Limb (tissue), 2 donors: ENCODE measurements at regions not wholly inside any gene's neighbourhood (a gene's known extent, or its start where the extent isn't known, plus 50 kb on each side); places are given as distances from the start of the nearest gene placed in this dataset.
A peak's percentile ranks its signal among the peaks of the same experiment; 100 is the strongest.

Experiments used
- DNase-seq, 2 donors: peaks; one replicate each; pipeline ENCODE4 v3.0.0-alpha.2; 2016; ENCODE audit errors: extremely low spot score in 2 of 2

DNA sequence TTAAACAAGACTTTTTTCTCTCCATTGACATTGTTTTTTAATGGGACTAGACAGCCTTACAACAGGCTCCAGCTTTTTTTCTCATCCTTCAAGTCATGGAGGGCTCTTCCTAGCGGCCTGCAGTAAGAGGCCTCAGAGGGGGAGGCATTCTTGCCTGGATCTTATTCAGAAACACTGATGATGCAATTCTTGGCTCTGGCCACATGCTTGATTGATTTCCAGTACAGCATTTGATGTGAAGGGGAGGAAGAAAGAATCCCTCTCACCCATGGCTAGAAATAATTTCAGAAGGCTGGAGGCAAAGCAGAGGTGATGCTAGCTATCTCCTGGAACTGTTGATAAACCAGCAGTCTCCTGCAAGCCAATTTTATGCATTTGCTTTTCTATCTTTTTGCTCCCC is 324.8 kb downstream of the PRELID2 start:
- peak in 1 of 2 donors; percentile 46 for DNase-seq

DNA sequence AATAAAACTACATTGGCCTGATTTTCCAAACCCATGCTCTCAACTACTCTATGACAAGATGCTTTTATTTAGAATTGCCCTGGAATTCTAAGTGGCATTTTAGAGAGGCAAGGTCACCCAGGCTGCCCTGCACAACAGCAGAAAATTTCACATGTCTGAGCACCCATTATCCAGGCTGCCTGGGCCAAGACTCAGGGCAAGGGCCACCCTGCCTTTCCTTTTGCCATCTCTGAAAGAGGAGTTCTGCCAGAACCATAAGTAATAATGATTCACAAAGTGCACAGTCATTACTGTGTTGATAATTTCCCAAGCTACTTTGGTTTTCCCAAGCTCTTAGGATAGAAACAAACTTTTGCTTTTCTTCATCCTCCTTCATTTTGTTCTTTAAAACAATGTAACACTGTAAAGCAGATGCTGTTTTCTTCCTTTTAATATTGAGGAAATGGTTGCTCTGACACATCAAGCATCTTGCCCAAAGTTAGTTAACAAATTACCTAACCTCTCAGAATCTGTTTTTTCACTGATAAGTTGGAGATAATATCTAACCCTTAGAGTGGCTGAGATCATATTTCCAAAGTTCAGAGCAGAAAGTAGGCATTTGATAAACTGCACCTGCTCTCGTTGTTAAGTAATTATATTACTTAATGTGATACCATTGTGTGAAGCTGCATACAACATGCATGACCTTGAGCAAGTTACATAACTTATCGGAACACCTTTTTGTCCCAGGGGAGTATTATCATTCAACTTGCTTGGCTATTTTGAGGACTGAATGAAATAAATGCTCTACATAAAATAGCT is 325.6 kb downstream of the PRELID2 start:
- DNase-seq = no peak

DNA sequence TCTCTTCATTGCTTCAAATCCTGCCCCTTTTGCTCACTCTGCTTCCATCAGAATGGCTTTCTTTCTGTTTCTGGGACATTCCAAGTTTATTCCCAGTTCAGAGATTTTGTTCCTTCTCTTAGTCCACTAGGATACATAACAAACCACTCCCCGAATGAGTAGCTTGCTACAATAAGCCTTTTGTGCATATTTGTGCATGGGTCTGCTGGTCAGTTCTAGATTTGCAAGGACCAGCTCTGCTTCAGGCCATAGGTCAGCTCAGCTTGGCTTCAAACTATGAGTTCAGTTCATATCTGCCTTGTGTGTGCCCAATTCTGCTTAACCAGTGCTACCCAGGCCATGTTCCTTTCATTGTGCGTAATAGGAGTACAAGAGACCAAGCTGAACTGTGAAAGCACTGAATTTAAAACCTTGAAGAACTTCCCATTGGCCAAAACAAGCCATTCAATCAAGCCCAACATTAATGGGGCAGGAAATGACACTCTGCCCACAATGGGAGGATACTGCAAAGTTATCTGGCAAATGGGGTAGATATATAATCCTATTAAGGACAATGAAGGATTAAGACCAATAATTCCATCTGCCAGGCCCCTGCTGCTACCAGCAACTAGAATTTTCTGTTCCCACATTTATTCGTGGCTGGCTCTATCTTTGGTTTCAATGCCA is 328.8 kb downstream of the PRELID2 start:
- no peak for DNase-seq

DNA sequence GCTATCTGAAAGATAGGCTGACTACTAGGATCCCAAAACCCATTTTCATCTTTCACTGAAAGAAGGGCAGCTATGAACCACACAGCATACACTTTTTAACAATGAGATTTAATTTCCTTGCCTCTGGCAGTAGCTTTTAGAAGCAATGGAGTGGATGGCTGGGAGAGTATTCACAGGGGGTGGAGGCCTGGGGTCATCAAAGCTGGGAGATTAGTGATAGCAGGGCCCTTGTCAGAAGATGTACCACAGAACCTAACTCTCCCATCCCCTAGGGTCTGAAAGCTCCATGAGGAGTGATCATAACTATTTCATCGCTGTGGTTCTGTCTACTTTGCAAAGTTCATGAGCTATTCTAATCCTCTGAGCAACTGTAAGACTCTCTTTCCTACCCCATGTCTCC is 332.2 kb downstream of the PRELID2 start:
- DNase-seq = no peak

DNA sequence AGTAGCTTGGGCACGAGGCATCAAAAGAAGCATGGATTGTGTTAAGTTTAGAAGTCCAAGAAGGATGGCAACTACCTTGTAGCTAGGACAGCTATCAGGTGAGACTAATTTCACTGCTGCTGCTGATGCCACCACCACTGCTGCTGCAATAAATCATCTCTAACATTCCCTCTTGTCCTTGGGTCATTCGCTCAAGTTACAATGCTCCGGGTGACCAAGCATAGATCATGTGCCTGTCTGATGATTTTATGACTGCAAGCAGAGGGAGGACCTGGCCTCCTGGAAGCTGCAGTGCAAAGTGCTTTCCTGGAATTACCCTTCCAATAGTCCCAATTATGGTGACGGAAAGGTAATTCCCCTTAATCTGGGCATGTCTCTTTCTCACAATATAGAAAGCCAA is 334.4 kb downstream of the PRELID2 start:
- no peak for DNase-seq

DNA sequence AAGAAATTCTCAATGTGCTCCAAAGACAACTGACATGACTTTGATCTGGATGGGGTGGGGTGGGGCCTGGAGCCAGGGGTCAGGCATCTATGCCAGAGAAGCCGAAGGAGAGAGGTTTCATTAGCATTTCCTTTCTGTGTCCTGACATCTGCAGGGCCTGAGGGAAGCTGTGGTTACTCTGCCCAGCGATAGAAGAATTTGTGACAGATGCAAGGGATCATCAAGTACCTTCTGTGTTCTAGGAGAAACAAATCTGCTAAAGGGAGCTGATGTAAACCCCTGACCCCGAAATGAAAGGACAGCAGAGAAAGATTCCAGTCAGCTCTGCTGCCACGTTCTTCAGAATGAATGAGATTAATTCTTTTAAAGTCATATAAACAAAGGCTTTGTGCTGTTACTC is 335.7 kb downstream of the PRELID2 start:
- DNase-seq = no peak

DNA sequence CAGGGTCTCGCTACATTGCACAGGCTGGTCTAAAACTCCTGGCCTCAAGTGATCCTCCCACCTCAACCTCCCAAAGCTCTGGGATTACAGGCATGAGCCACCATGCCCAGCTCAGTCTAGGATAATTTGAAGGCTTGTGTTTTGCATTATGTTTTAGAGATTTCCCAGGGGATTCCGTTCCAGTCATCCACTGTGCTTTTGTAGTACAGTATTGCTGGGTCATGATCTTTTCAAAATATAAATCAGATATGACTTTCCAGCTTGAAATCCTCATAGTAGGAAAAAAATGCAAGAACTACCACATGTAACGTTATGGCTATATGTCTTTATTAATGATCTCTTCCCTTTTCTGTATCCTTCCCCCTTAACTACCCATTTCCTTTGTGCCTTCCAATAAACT is 338.1 kb downstream of the PRELID2 start:
- no peak for DNase-seq

DNA sequence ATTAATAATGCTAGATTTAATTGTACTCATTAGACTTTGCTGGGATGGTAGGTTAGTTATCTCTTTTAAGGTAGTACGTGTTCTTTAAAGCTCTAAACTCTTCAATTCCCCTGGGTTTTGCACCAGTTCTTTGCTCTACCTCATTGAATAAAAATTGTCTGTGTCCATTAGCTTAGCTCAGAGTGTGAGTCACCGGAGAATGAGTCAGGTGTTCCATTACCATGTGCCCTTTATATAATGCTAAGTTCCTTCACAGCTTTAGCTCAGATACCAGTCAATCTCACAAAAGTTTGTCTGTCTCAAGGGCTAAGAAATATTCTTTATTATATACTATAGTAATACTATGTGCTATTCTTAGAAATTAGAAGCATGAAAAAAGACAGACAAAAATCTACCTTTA is 339.4 kb downstream of the PRELID2 start:
- no peak for DNase-seq

DNA sequence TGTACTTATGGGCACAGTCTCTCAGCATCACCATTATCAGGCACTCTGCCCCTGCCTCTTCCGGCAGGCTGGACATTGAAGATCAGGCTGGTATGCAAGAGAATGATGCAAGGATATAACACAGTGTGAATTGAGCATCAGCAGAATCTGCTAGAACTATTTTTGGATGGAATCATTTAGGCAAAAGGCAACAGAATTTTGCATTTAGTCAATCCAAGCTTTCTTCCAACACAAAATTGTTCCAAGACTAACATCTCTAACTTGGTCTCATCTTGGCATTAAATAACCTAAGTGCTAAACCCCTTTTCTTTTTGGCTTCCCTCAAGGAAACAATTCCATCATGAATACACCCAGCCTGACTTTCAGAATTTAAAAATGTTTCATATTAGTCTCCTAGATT is 339.9 kb downstream of the PRELID2 start:
- no peak for DNase-seq

DNA sequence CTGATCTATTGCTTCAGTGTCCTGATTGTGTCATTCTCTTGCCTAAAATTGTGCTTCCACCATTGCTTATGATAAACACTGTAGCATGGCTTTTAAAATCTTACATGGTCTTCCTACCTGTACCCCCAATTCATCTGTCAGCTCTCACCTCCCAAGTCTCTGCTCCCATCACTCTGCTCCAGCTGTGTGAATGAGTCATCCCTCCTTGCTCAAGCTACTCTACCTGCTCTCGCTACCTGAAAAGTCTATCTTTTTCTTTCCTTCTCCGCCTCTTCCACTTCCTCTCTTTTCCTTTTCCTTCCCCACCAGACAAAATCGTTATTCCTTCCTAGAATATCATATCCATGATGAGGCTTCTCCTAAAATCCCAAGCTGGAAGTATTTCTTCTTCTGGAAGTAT is 341.7 kb downstream of the PRELID2 start:
- DNase-seq = no peak

DNA sequence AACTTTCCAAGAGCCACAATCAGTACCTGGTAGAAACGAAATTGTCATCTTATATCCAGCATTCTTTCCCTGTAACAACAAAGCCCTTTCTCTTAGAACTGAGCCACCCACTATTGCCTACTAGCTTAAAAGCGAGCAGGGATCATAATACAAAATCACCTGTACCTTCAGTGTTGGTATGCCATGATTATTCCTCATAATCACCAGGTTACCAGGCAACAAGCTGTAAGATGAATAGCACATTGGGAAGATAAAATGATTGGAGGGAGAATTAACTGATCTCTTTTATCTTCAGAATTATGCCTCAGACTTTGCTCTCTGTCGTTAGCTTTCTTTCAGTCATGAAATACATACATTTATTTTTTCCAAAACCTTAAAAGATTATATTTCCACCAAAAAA is 345.6 kb downstream of the PRELID2 start:
- no peak for DNase-seq

DNA sequence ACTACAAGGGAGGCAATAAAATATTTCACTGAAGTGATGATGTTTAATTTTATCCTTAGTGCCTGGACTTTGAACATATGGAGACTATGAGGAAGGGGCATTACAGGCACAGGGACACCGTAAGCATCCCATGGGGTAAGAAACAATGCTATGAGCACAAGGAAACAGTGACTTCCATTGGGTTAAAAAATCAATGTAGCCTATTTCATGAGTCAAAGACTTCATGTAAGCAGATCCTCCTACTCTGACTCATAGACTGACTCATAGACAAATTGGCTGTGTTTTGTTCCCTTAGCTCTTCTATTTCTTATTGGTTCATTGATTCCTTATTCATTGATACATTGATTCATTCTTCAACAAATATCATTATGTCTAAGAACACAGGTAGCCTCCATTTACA is 351.0 kb downstream of the PRELID2 start:
- DNase-seq = no peak

DNA sequence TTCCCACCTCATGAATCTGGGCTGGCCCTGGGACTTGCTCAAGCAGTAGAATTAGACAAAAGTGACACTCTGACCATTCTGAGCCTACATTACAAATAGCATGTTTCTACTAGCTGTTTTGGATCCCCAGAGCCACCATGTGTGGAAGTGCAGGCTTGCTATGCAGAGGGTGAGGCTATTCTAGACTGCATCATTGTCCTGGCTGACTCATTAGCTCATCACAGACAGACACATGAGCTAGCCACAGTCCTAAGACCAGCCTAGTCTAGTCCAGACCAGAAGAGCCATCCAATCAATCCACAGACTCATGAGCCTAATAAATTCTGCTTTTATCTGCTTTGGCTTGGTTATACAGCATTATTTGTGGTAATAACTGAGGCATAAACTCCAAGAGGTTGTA is 351.9 kb downstream of the PRELID2 start:
- no peak for DNase-seq

DNA sequence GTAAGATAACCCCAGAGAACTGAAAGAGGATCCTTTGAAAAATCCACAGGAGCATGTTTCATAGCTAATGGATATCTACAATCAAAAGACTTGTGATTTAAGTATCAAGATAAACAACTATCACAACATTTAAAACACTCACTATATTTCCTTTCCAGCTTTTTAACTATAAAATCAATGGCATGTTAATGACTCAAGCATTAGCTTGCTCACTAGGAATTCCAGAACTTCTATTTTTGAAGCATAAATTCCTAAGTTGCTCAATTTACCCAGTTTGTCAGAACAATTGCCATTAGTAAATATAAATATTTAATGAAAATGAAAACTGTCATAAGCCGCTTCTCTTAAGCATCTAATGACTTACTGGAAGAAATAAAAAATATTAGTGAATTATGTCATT is 355.3 kb downstream of the PRELID2 start:
- DNase-seq = no peak

DNA sequence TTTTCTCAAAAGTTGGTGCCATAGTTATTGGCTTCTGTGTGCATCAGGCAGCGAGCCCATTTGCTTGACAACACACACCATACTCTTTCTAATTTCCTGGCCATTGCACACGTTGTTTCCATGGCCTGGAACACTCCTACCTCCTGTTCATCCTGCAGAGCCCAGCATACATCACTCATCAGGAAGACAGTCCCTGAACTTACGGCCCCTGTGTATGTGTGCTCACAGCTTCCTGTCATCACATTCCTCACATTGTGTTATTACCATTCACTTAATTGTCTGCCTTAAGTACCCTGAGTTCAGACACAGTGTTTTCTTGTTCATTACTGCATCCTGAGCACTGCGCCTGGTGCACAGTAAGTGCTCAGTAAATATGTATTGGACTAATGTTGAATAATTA is 355.9 kb downstream of the PRELID2 start:
- no peak for DNase-seq

DNA sequence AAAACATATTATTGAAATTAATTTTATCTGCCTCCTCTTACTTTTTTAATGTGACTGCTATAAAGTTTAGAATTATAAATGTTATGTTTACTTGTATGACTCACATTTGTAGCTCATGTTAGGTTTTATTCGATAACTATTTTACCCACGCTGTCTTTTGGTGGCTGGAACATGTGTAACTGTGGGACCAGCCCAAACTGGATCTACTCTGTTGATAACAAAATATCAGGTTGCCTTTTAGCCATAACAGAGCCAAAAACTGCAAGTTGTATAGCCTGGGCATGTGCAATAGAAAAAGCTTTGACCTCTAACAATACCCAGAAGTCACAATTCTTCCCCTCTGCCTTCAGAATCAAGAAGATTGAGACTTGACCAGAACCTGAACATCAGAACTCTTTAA is 356.5 kb downstream of the PRELID2 start:
- DNase-seq = no peak

DNA sequence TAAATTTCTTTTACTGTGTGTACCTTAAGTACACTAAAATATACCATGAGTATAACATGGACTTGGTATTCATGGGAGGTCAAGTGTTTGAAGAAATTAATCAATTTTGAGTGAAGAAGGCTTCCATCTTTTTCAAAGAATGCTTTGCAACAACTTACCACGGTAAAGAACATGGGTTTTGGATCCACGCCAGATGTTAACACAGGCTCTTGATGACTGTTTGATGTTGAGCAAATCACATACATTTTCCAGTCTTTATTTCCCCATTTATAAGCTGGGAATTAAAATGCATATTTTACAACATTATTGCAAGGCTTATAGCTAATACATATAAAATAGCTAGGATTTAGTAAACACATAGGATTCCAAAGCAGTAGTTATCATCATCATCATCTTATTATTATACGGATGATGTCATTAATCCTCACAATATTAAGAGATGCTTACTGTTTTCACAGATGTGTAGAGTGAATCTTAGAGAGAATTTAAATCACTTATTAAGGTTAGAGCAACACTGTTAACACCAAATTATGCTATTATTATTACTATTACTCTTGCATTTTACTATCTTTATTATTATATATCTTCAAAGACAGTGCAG is 362.0 kb downstream of the PRELID2 start:
- no peak for DNase-seq

DNA sequence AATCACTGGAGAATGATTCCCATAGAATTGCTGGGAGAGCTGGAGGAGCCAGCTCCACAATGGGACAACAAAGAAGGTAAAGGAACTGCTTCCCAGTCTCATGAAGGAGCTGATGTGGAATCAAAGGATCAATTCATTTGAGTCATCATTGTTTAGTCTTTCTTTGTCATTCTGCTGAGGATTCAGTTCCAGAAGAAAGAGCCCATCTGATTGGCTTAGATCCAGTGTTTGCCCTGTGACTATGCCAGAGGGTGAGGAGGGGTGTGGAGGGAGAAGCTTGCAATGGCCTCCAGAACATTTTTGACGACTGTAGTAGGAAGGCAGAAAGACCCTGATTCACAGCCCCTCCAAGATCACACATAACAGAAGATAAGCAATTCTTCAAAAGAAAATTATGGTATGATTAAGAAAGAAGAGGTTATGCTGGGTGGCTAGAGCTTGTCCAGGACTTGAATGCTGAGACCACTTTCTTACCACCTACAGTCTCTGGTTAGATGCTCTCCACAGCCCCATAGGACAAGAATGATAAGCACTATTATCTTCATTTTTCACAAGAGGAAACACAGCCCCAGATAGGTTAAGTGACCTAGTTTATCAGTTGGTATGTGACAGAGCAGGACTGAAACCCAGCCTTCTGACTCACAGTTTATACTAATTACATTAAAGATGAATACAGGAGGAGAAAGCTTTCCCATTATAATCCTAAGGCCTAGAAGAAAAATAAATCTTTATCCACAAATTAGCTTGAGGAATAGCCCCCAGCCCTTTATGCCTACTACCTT is 363.1 kb downstream of the PRELID2 start:
- no peak for DNase-seq

DNA sequence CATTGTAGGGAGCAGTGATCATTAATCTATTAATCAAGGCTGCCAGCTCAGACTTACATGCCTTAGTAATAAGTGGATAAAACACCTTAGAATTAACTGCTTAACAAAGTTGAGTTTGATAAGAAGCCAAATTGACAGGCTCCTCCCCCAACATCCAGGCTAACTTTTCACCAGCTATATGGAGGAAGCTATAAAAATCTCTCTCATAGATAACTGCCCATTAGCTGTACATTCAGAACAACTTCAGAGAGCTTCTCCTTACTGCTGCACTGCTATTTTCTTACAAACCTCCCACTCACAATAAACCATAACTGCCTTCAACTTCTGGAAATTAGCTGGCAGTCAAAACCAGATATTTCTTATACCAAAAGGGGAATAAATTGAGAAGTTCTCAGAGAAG is 364.1 kb downstream of the PRELID2 start:
- DNase-seq = no peak

DNA sequence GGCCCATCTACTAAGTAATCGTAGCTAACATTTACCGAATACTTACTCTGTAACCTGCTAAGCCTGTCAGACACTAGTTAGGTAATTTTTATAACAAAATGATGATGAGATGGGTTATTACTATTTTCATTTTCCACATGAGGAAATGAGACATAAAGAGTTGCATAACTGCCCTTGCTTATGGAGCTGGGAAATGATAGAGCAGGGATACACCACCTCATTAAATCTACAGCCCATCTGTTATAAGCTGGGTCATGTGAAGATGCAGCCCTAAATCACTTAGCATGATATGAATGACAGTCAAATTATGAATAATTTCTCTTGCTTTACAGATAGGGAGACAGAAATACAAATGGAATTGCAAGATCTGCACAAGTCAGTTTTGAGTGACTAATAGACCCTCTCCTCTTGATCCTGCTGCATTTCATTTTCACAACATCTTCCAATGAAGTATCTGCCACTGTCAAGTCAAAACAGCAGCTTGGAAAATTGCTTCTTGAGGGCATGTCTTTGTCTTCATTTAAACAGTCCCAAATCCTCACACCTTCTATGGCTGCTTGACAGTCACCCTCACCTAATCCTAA is 364.7 kb downstream of the PRELID2 start:
- DNase-seq = no peak

DNA sequence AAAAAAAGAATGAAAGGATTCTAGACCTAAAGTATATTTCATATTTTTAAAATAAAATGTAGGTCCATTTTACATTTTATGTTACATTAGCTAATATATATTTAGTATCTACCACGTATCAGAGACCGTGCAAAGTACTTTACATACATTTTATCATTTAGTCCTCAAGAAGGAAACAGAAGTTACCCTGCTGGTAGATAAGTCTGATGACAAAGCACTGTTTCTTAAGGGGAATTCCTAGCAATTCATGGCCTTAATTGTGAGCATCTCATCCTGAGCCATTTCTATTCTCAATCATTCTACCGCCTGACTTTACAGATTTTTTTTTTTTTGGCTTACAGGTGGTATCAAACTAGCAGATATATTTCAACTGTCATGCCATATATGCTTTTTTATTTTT is 367.7 kb downstream of the PRELID2 start:
- no peak for DNase-seq

DNA sequence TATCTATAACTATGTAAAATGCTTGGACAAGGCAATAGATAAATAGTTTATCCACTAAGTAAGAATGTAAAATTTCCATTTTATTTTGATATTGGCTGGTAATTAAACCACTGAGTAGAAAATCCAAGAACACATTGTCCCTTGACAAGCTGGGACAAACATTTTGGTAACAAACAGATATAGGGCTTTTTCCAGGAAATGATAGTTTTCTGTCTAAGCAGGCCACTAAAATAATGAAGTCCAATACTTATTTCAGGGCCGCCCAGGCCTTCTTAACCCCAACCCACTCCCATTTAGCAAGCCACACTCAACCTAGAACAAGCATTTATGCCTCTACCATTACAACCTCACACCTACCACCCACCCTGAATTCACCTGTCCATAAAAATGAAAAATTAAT is 368.6 kb downstream of the PRELID2 start:
- DNase-seq = no peak
